KBM-7 (cell line): ENCODE measurements at regions not wholly inside any gene's neighbourhood (a gene's known extent, or its start where the extent isn't known, plus 50 kb on each side); places are given as distances from the start of the nearest gene placed in this dataset.
A peak's percentile ranks its signal among the peaks of the same experiment; 100 is the strongest.

Experiments
- DNase-seq: peaks from one replicate; pipeline ENCODE4 v3.0.0-alpha.2; 2015
- in situ Hi-C: fragments of 300-500 bp; cut with MboI; formaldehyde crosslinking; loops from 2 replicates; pipeline ENCODE4 v1.14.3; 2020; ENCODE audit warnings: low sequenced_read_pairs, low pct_unique_long_range_greater_than_20kb, mixed read lengths

- DNase-seq: no peak
- in situ Hi-C loops: no loop called here
Measured at GRCh38 chr11:116503216-116504160, 269.3 kb downstream of the BUD13 start.

GRCh38 chr11:116502641-116503061 lies 270.1 kb downstream of the BUD13 start:
- in situ Hi-C loops: no loop called here
- DNase-seq: no peak

- in situ Hi-C loops: no loop called here
- no peak for DNase-seq
Measured at GRCh38 chr11:116501728-116502127, 271.1 kb downstream of the BUD13 start.

- in situ Hi-C loops: no loop called here
- DNase-seq: no peak
Measured at GRCh38 chr11:116500947-116501602, 271.7 kb downstream of the BUD13 start.

- in situ Hi-C loops: no loop called here
- no peak for DNase-seq
Measured at GRCh38 chr11:116500026-116500946, 272.5 kb downstream of the BUD13 start.

GRCh38 chr11:116499396-116500003 lies 273.3 kb downstream of the BUD13 start:
- in situ Hi-C loops: no loop called here
- peak; percentile 56 for DNase-seq

- no peak for DNase-seq
- in situ Hi-C loops: no loop called here
Measured at GRCh38 chr11:116498161-116498560, 274.6 kb downstream of the BUD13 start.

- in situ Hi-C loops: no loop called here
- no peak for DNase-seq
Measured at GRCh38 chr11:116492600-116492999, 280.2 kb downstream of the BUD13 start.

GRCh38 chr11:116488836-116489389 lies 283.9 kb downstream of the BUD13 start:
- in situ Hi-C loops: no loop called here
- no peak for DNase-seq

- no peak for DNase-seq
- in situ Hi-C loops: no loop called here
Measured at GRCh38 chr11:116485425-116485824, 287.4 kb downstream of the BUD13 start.

- in situ Hi-C loops: no loop called here
- no peak for DNase-seq
Measured at GRCh38 chr11:116482716-116483115, 290.1 kb downstream of the BUD13 start.

- DNase-seq: no peak
- in situ Hi-C loops: no loop called here
Measured at GRCh38 chr11:116481126-116481675, 291.6 kb downstream of the BUD13 start.

- no peak for DNase-seq
- in situ Hi-C loops: no loop called here
Measured at GRCh38 chr11:116478669-116479668, 293.8 kb downstream of the BUD13 start.

- no peak for DNase-seq
- in situ Hi-C loops: no loop called here
Measured at GRCh38 chr11:116478205-116478604, 294.6 kb downstream of the BUD13 start.

GRCh38 chr11:116473790-116474346 lies 298.9 kb downstream of the BUD13 start:
- no peak for DNase-seq
- in situ Hi-C loops: no loop called here

GRCh38 chr11:116473206-116473769 lies 299.5 kb downstream of the BUD13 start:
- in situ Hi-C loops: no loop called here
- DNase-seq: no peak

GRCh38 chr11:116472651-116473050 lies 300.1 kb downstream of the BUD13 start:
- DNase-seq: no peak
- in situ Hi-C loops: no loop called here
